ENCODE measurements at regions not wholly inside any gene's neighbourhood (a gene's known extent, or its start where the extent isn't known, plus 50 kb on each side); places are given as distances from the start of the nearest gene placed in this dataset.

GRCh38 chr14:49478784-49479183 is 107.4 kb downstream of the RPS29 start:
- ChIA-PET POLR2A (no interaction called here), CTCF (no interaction called here)

GRCh38 chr14:49467091-49467490 is 119.1 kb downstream of the RPS29 start:
- CTCF ChIA-PET, result interaction anchor here (0.6 to 0.7 kb wide), 3 partner anchors 30 to 888 kb away, joined by 3 to 8 read pairs (median 3); no protein-coding TSS in a partner anchor
- POLR2A ChIA-PET, result no interaction called here

GRCh38 chr14:49464885-49465284 is 121.3 kb downstream of the RPS29 start:
- ChIA-PET CTCF (no interaction called here), POLR2A (interaction anchor here (0.6 kb wide), 1 partner anchor 1565 kb away, joined by 3 read pairs; no protein-coding TSS in a partner anchor)

- CTCF ChIA-PET, result interaction anchor here (3.5 kb wide), 1 partner anchor 34 kb away, joined by 43 read pairs; no protein-coding TSS in a partner anchor
- POLR2A ChIA-PET, result no interaction called here
Observed at GRCh38 chr14:49463146-49463545, 123.0 kb downstream of the RPS29 start.

GRCh38 chr14:49461529-49462401 is 124.4 kb downstream of the RPS29 start:
- ChIA-PET POLR2A (no interaction called here), CTCF (interaction anchor here (0.6 to 3.5 kb wide), 14 partner anchors 9 to 1195 kb away, joined by 3 to 43 read pairs (median 4); partner anchors contain the start of genes KLHDC2, RPL36AL and RPS29)

GRCh38 chr14:49460662-49461061 is 125.5 kb downstream of the RPS29 start:
- POLR2A ChIA-PET, result no interaction called here
- CTCF ChIA-PET, result interaction anchor here (1.0 to 3.5 kb wide), 5 partner anchors 10 to 307 kb away, joined by 4 to 43 read pairs (median 4); partner anchors contain the start of gene KLHDC2

- ChIA-PET POLR2A (no interaction called here), CTCF (no interaction called here)
Observed at GRCh38 chr14:49456589-49456988, 129.6 kb downstream of the RPS29 start.

GRCh38 chr14:49451938-49452337 is 134.2 kb downstream of the RPS29 start:
- CTCF ChIA-PET, result interaction anchor here (0.9 kb wide), 1 partner anchor 46 kb away, joined by 3 read pairs; no protein-coding TSS in a partner anchor

GRCh38 chr14:49449749-49450148 is 136.4 kb downstream of the RPS29 start:
- POLR2A ChIA-PET, result no interaction called here
- CTCF ChIA-PET, result interaction anchor here (1.0 kb wide), 1 partner anchor 12 kb away, joined by 3 read pairs; no protein-coding TSS in a partner anchor

More at GRCh38 chr14:49451938-49452337, 134.2 kb downstream of the RPS29 start:
- POLR2A ChIA-PET, result no interaction called here

- POLR2A ChIA-PET, result no interaction called here
- CTCF ChIA-PET, result no interaction called here
Observed at GRCh38 chr14:49447540-49448107, 138.6 kb downstream of the RPS29 start.

GRCh38 chr14:49446801-49447200 is 139.4 kb downstream of the RPS29 start:
- ChIA-PET POLR2A (no interaction called here), CTCF (no interaction called here)

GRCh38 chr14:49438256-49438770 is 147.9 kb downstream of the RPS29 start:
- ChIA-PET POLR2A (no interaction called here), CTCF (no interaction called here)

- ChIA-PET CTCF (no interaction called here), POLR2A (no interaction called here)
Observed at GRCh38 chr14:49428076-49428475, 158.1 kb downstream of the RPS29 start.

- ChIA-PET CTCF (no interaction called here), POLR2A (no interaction called here)
Observed at GRCh38 chr14:49427117-49427516, 159.1 kb downstream of the RPS29 start.

- CTCF ChIA-PET, result no interaction called here
Observed at GRCh38 chr14:49425921-49426320, 160.3 kb downstream of the RPS29 start.

GRCh38 chr14:49424436-49425331 is 161.5 kb downstream of the RPS29 start:
- CTCF ChIA-PET, result no interaction called here
- POLR2A ChIA-PET, result no interaction called here

More at GRCh38 chr14:49425921-49426320, 160.3 kb downstream of the RPS29 start:
- POLR2A ChIA-PET, result no interaction called here

- POLR2A ChIA-PET, result no interaction called here
- CTCF ChIA-PET, result no interaction called here
Observed at GRCh38 chr14:49420201-49420600, 166.0 kb downstream of the RPS29 start.

GRCh38 chr14:49418789-49419188 is 167.4 kb downstream of the RPS29 start:
- POLR2A ChIA-PET, result no interaction called here
- CTCF ChIA-PET, result no interaction called here

GRCh38 chr14:49417790-49418189 is 168.4 kb downstream of the RPS29 start:
- CTCF ChIA-PET, result no interaction called here

More at GRCh38 chr14:49417790-49418189, 168.4 kb downstream of the RPS29 start:
- POLR2A ChIA-PET, result no interaction called here
